ENCODE measurements at regions not wholly inside any gene's neighbourhood (a gene's known extent, or its start where the extent isn't known, plus 50 kb on each side); places are given as distances from the start of the nearest gene placed in this dataset.
"Not testable (repeated sequence)": the region's sequence is repeated elsewhere in the genome, so short reads cannot be mapped to it uniquely, and the experiment has no call there.

GRCh38 chr13:18992791-18993190, 188.8 kb downstream of the TUBA3C start:
- no peak for DNase-seq

GRCh38 chr13:18991060-18991459, 190.6 kb downstream of the TUBA3C start:
- DNase-seq, result no peak

- no peak for DNase-seq
Measured at GRCh38 chr13:18978447-18978846, 203.2 kb downstream of the TUBA3C start.

- no peak for DNase-seq
Measured at GRCh38 chr13:18977857-18978256, 203.8 kb downstream of the TUBA3C start.

GRCh38 chr13:18971576-18972219, 209.9 kb downstream of the TUBA3C start:
- no peak for DNase-seq

GRCh38 chr13:18965347-18965855, 216.2 kb downstream of the TUBA3C start:
- DNase-seq, result no peak

- no peak for DNase-seq
Measured at GRCh38 chr13:18964942-18965341, 216.7 kb downstream of the TUBA3C start.

GRCh38 chr13:18963684-18964083, 217.9 kb downstream of the TUBA3C start:
- not testable (repeated sequence) for DNase-seq

- DNase-seq, result no peak
Measured at GRCh38 chr13:18962168-18962734, 219.4 kb downstream of the TUBA3C start.

GRCh38 chr13:18961383-18962117, 220.1 kb downstream of the TUBA3C start:
- no peak for DNase-seq

GRCh38 chr13:18960637-18961227, 220.9 kb downstream of the TUBA3C start:
- no peak for DNase-seq

GRCh38 chr13:18959996-18960395, 221.6 kb downstream of the TUBA3C start:
- no peak for DNase-seq

- no peak for DNase-seq
Measured at GRCh38 chr13:18959229-18959628, 222.4 kb downstream of the TUBA3C start.

- DNase-seq, result no peak
Measured at GRCh38 chr13:18956473-18957078, 225.0 kb downstream of the TUBA3C start.

- DNase-seq, result no peak
Measured at GRCh38 chr13:18954254-18954653, 227.4 kb downstream of the TUBA3C start.

- no peak for DNase-seq
Measured at GRCh38 chr13:18953139-18953930, 228.3 kb downstream of the TUBA3C start.

- DNase-seq, result no peak
Measured at GRCh38 chr13:18952225-18953016, 229.2 kb downstream of the TUBA3C start.

GRCh38 chr13:18951412-18951811, 230.2 kb downstream of the TUBA3C start:
- no peak for DNase-seq

- no peak for DNase-seq
Measured at GRCh38 chr13:18949970-18950369, 231.7 kb downstream of the TUBA3C start.

- DNase-seq, result no peak
Measured at GRCh38 chr13:18949489-18949761, 232.2 kb downstream of the TUBA3C start.

GRCh38 chr13:18948664-18949488, 232.7 kb downstream of the TUBA3C start:
- no peak for DNase-seq

Data from activated CD4-positive, alpha-beta T cell treated with anti-CD3 and anti-CD28 coated beads for 4 hours (primary cell).